B cell (primary cell): ENCODE measurements at regions not wholly inside any gene's neighbourhood (a gene's known extent, or its start where the extent isn't known, plus 50 kb on each side); places are given as distances from the start of the nearest gene placed in this dataset.

Source experiments
- ATAC-seq: fragments of 200-7000 bp; cut with Tn5 transposase; one replicate; pipeline ENCODE4 v1.10.0; 2021; ENCODE audit warnings: low read depth, mild to moderate bottlenecking, moderate number of reproducible peaks, moderate library complexity
- CTCF ChIA-PET: fragments of 350-600 bp; sonication (Branson Sonifier 250); formaldehyde crosslinking; loops from one replicate; lab custom pipeline; 2021; ENCODE audit warnings: antibody characterized with exemption, inconsistent platforms; lab: Charles Lee
- POLR2A ChIA-PET: fragments of 350-600 bp; sonication (Branson Sonifier 250); formaldehyde crosslinking; loops from one replicate; lab custom pipeline; 2021; ENCODE audit warnings: antibody characterized with exemption; lab: Charles Lee
- DNase-seq: peaks from one replicate; pipeline ENCODE4 v3.0.0; 2013
- H2AFZ ChIP-seq: 2 replicates; pipeline ENCODE4 v1.6.1; 2012; ENCODE audit warnings: mild to moderate bottlenecking, low read depth, low read length; ENCODE audit not compliant: insufficient read depth, poor library complexity, severe bottlenecking
- H3K27ac ChIP-seq, 2 donors: 1 replicate in 1 of 2; 2 replicates in 1 of 2; pipeline ENCODE4 v1.5.1; 2012 to 2013; ENCODE audit warnings: low read length in 2 of 2, mild to moderate bottlenecking in 2 of 2, moderate library complexity in 1 of 2
- H3K27me3 ChIP-seq, 4 experiments: fragments of 200-600 bp in 1 of 4; sonication (generic) in 1 of 4; replicated peaks in 1 of 4; 1 replicate in 2 of 4; 2 replicates in 2 of 4; pipeline versions ENCODE4 v1.6.1 to v1.7.0; 2013 to 2016; ENCODE audit warnings: low read length in 3 of 4, mild to moderate bottlenecking in 2 of 4, mixed read lengths in 1 of 4, moderate library complexity in 1 of 4; ENCODE audit not compliant: insufficient read depth in 4 of 4, control insufficient read depth in 3 of 4; ENCODE audit errors: control extremely low read depth in 1 of 4
- H3K36me3 ChIP-seq, 2 experiments: replicated peaks in 1 of 2; 1 replicate in 1 of 2; 2 replicates in 1 of 2; pipeline versions ENCODE4 v1.6.1 to v1.7.1; 2013; ENCODE audit warnings: low read length in 1 of 2; ENCODE audit not compliant: insufficient read depth in 2 of 2, control insufficient read depth in 1 of 2; ENCODE audit errors: control extremely low read depth in 1 of 2, extremely low read depth in 1 of 2
- H3K4me1 ChIP-seq, 2 donors: fragments of 200-600 bp in 1 of 2; sonication (generic) in 1 of 2; 1 replicate in 1 of 2; 2 replicates in 1 of 2; pipeline versions ENCODE4 v1.5.1 to v1.6.1; 2013 to 2017; ENCODE audit warnings: low read length in 2 of 2; ENCODE audit not compliant: control insufficient read depth in 2 of 2, insufficient read depth in 2 of 2
- H3K4me2 ChIP-seq: replicated peaks from 2 replicates; pipeline ENCODE3; 2012; ENCODE audit warnings: mild to moderate bottlenecking, low read depth, low read length; ENCODE audit not compliant: poor library complexity, severe bottlenecking
- H3K4me3 ChIP-seq, 5 experiments: fragments of 200-600 bp in 1 of 5; sonication (generic) in 1 of 5; 1 replicate in 3 of 5; 2 replicates in 2 of 5; pipeline versions ENCODE4 v1.5.1 to v1.7.0; 2011 to 2016; ENCODE audit warnings: low read length in 4 of 5, mild to moderate bottlenecking in 4 of 5, low read depth in 2 of 5, control low read depth in 1 of 5, moderate library complexity in 1 of 5; ENCODE audit not compliant: insufficient read depth in 1 of 5; ENCODE audit errors: control extremely low read depth in 1 of 5, extremely low read depth in 1 of 5
- H3K79me2 ChIP-seq: fragments of 200-600 bp; sonication (generic); one replicate; pipeline ENCODE4 v1.6.0; 2016; ENCODE audit warnings: low read length; ENCODE audit not compliant: control insufficient read depth, insufficient read depth
- H3K9ac ChIP-seq: fragments of 200-600 bp; sonication (generic); 2 replicates; pipeline ENCODE4 v1.6.1; 2017; ENCODE audit warnings: mild to moderate bottlenecking, low read length, moderate library complexity
- H3K9me3 ChIP-seq, 3 donors: one replicate each; pipeline versions ENCODE4 v1.6.1 to v1.7.1; 2013; ENCODE audit warnings: low read length in 2 of 3; ENCODE audit not compliant: control insufficient read depth in 2 of 3, insufficient read depth in 1 of 3; ENCODE audit errors: control extremely low read depth in 1 of 3
- H4K20me1 ChIP-seq: 2 replicates; pipeline ENCODE4 v1.6.0; 2012; ENCODE audit warnings: mild to moderate bottlenecking, low read length; ENCODE audit not compliant: insufficient read depth, control insufficient read depth, poor library complexity, severe bottlenecking
- H3K27ac Mint-ChIP-seq: one replicate; pipeline ENCODE4 v1.8.0; 2021; ENCODE audit warnings: mixed read lengths
- H3K27me3 Mint-ChIP-seq: one replicate; pipeline ENCODE4 v1.8.0; 2021; ENCODE audit warnings: mixed read lengths
- H3K4me1 Mint-ChIP-seq: one replicate; pipeline ENCODE4 v1.8.0; 2021; ENCODE audit warnings: mixed read lengths
- H3K4me3 Mint-ChIP-seq: one replicate; pipeline ENCODE4 v1.8.0; 2021; ENCODE audit warnings: mixed read lengths
- H3K9me3 Mint-ChIP-seq: one replicate; pipeline ENCODE4 v1.8.0; 2022; ENCODE audit warnings: mixed read lengths; ENCODE audit not compliant: insufficient read depth
- EZH2 ChIP-seq: IDR thresholded peaks from 2 replicates; pipeline ENCODE4 v1.6.1; 2012; ENCODE audit warnings: borderline replicate concordance, low read depth, mild to moderate bottlenecking, moderate library complexity, low read length; ENCODE audit not compliant: insufficient read depth, poor library complexity, severe bottlenecking
- WGBS: methylation state at CpG from one replicate; pipeline ENCODE4 v1.1.5; 2013; ENCODE audit warnings: missing lambda C conversion rate; ENCODE audit not compliant: insufficient coverage; 5-methylcytosine and 5-hydroxymethylcytosine counted together
- intact Hi-C: fragments of 100-400 bp; cut with micrococcal nuclease; formaldehyde crosslinking; loops from one replicate; pipeline ENCODE4 v1.10.0; 2022
- TF ChIP-seq, protein P1 (sequence below): fragments of 200-600 bp; IDR thresholded peaks from one replicate; pipeline ENCODE4 v1.8.0; 2022; ENCODE audit warnings: antibody characterized with exemption, mild to moderate bottlenecking

GRCh38 chr3:65019443-65020055 is 331.7 kb upstream of the ADAMTS9 start:
- Mint-ChIP-seq H3K4me3 (no peak overlapping the region), H3K27ac (no peak overlapping the region), H3K27me3 (no peaks in the 10 kb centered on the region), H3K4me1 (no peaks in the 10 kb centered on the region), H3K9me3 (peaks cover 3% of the 10 kb centered on the region)
- Histone ChIP-seq H3K27ac (no peak overlapping the region), H3K36me3 (no peaks in the 10 kb centered on the region), H3K4me2 (no peak overlapping the region), H3K4me1 (no peaks in the 10 kb centered on the region), H3K79me2 (no peaks in the 10 kb centered on the region), H3K27me3 (no peaks in the 10 kb centered on the region), H3K4me3 (no peak overlapping the region), H3K9me3 (no peaks in the 10 kb centered on the region), H2AFZ (no peak overlapping the region), H4K20me1 (no peaks in the 10 kb centered on the region), H3K9ac (no peak overlapping the region)
- intact Hi-C loops: no loop called here
- ChIA-PET CTCF (no interaction called here), POLR2A (no interaction called here)
- DNase-seq (no peak), ATAC-seq (no peak)
- 93% methylated on average over 3 of the region's 9 CpGs for WGBS
- no peak for TF ChIP-seq EZH2
- TF ChIP-seq, protein P1, sequence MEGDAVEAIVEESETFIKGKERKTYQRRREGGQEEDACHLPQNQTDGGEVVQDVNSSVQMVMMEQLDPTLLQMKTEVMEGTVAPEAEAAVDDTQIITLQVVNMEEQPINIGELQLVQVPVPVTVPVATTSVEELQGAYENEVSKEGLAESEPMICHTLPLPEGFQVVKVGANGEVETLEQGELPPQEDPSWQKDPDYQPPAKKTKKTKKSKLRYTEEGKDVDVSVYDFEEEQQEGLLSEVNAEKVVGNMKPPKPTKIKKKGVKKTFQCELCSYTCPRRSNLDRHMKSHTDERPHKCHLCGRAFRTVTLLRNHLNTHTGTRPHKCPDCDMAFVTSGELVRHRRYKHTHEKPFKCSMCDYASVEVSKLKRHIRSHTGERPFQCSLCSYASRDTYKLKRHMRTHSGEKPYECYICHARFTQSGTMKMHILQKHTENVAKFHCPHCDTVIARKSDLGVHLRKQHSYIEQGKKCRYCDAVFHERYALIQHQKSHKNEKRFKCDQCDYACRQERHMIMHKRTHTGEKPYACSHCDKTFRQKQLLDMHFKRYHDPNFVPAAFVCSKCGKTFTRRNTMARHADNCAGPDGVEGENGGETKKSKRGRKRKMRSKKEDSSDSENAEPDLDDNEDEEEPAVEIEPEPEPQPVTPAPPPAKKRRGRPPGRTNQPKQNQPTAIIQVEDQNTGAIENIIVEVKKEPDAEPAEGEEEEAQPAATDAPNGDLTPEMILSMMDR: no peak

DNA sequence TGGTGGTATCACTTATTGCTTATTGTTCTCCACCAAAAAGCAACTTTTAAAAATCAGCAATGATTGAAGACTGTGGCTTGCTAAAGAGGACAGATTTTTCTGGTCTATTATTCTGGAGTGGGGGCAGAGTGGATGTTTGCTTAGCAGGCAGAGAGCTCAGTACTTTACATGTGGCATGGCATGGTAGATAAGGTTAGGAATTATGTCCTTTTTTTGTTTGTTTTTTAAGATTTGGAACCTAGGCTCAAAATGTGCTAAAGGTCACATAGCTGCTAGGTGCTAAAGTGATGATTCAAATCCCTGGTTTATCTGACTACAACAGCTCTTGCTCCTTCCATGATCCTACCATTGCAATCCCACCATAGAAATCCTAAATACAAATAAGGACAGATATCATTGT is 331.0 kb upstream of the ADAMTS9 start:
- H3K36me3 ChIP-seq: no peaks in the 10 kb centered on the region
- CTCF ChIA-PET: no interaction called here
- H3K4me1 ChIP-seq: no peaks in the 10 kb centered on the region

More for the DNA sequence above, 331.0 kb upstream of the ADAMTS9 start:
- Mint-ChIP-seq H3K9me3 (peaks cover 3% of the 10 kb centered on the region), H3K4me3 (no peak overlapping the region), H3K27me3 (no peaks in the 10 kb centered on the region), H3K27ac (no peak overlapping the region), H3K4me1 (no peaks in the 10 kb centered on the region)
- no peak overlapping the region for H2AFZ ChIP-seq
- H3K4me2 ChIP-seq: no peak overlapping the region
- no peak overlapping the region for H3K9ac ChIP-seq
- no peaks in the 10 kb centered on the region for H3K79me2 ChIP-seq
- H4K20me1 ChIP-seq: no peaks in the 10 kb centered on the region
- H3K27ac ChIP-seq: no peak overlapping the region
- ATAC-seq (no peak), DNase-seq (no peak)
- H3K9me3 ChIP-seq: no peaks in the 10 kb centered on the region
- no peaks in the 10 kb centered on the region for H3K27me3 ChIP-seq
- no peak for TF ChIP-seq EZH2
- TF ChIP-seq, protein P1: no peak
- no peak overlapping the region for H3K4me3 ChIP-seq
- intact Hi-C loops: no loop called here
- POLR2A ChIA-PET: no interaction called here
